Colonic mucosa (tissue), 4 donors: ENCODE measurements at regions not wholly inside any gene's neighbourhood (a gene's known extent, or its start where the extent isn't known, plus 50 kb on each side); places are given as distances from the start of the nearest gene placed in this dataset.

Source experiments
- DNase-seq: peaks from one replicate; pipeline ENCODE4 v3.0.0-alpha.2; 2020
- H3K27ac ChIP-seq: fragments of 200-600 bp; one replicate; pipeline ENCODE4 v1.8.0; 2021
- H3K27me3 ChIP-seq: fragments of 200-600 bp; one replicate; pipeline ENCODE4 v1.8.0; 2021
- H3K36me3 ChIP-seq: fragments of 200-600 bp; one replicate; pipeline ENCODE4 v1.8.0; 2021
- H3K4me1 ChIP-seq: fragments of 200-600 bp; one replicate; pipeline ENCODE4 v1.8.0; 2021; ENCODE audit warnings: mild to moderate bottlenecking
- H3K4me3 ChIP-seq: fragments of 200-600 bp; one replicate; pipeline ENCODE4 v1.8.0; 2021
- H3K9ac ChIP-seq, 2 donors: one replicate each; pipeline ENCODE4 v1.7.0; 2013; ENCODE audit warnings: control low read depth in 2 of 2, low read depth in 2 of 2, low read length in 2 of 2
- H3K9me3 ChIP-seq: fragments of 200-600 bp; one replicate; pipeline ENCODE4 v1.8.0; 2021
- CTCF ChIP-seq: fragments of 200-600 bp; IDR thresholded peaks from one replicate; pipeline ENCODE4 v1.8.0; 2022; ENCODE audit warnings: antibody characterized with exemption, mild to moderate bottlenecking
- intact Hi-C: fragments of 100-400 bp; cut with DNase I; formaldehyde crosslinking; loops from one replicate; pipeline ENCODE4 v1.14.1; 2022
- donor health status: healthy.
- donor health status: DM: no; HTN: no; CAD: no.
- donor health status: DM: no; HTN: no; CAD: no.

- no peaks in the 10 kb centered on the region for H3K4me1 ChIP-seq
- no peak for TF ChIP-seq CTCF
- intact Hi-C loops, result no loop called here
Observed at GRCh38 chr18:71250191-71250590, 961.3 kb downstream of the SOCS6 start.

GRCh38 chr18:71249791-71250190 lies 960.9 kb downstream of the SOCS6 start:
- intact Hi-C loops, result no loop called here
- Histone ChIP-seq H3K27me3 (no peaks in the 10 kb centered on the region), H3K9me3 (no peaks in the 10 kb centered on the region), H3K27ac (no peak overlapping the region), H3K36me3 (no peaks in the 10 kb centered on the region), H3K9ac (no peak overlapping the region), H3K4me3 (no peak overlapping the region), H3K4me1 (no peaks in the 10 kb centered on the region)
- no peak for DNase-seq
- TF ChIP-seq CTCF, result no peak

More at GRCh38 chr18:71250191-71250590, 961.3 kb downstream of the SOCS6 start:
- Histone ChIP-seq H3K9me3 (no peaks in the 10 kb centered on the region), H3K36me3 (no peaks in the 10 kb centered on the region), H3K4me3 (no peak overlapping the region), H3K9ac (no peak overlapping the region), H3K27ac (no peak overlapping the region), H3K27me3 (no peaks in the 10 kb centered on the region)
- DNase-seq, result no peak

GRCh38 chr18:71242981-71243380 lies 954.1 kb downstream of the SOCS6 start:
- Histone ChIP-seq H3K4me3 (no peak overlapping the region), H3K27me3 (no peaks in the 10 kb centered on the region), H3K9me3 (no peaks in the 10 kb centered on the region), H3K4me1 (no peaks in the 10 kb centered on the region), H3K9ac (no peak overlapping the region), H3K36me3 (no peaks in the 10 kb centered on the region), H3K27ac (no peak overlapping the region)
- no peak for DNase-seq
- intact Hi-C loops, result no loop called here
- no peak for TF ChIP-seq CTCF

- H3K9ac ChIP-seq, result no peak overlapping the region
- no peaks in the 10 kb centered on the region for H3K27me3 ChIP-seq
- H3K27ac ChIP-seq, result no peak overlapping the region
- no peak for DNase-seq
- TF ChIP-seq CTCF, result no peak
- intact Hi-C loops, result no loop called here
- H3K4me1 ChIP-seq, result no peaks in the 10 kb centered on the region
- no peak overlapping the region for H3K4me3 ChIP-seq
- no peaks in the 10 kb centered on the region for H3K9me3 ChIP-seq
- H3K36me3 ChIP-seq, result no peaks in the 10 kb centered on the region
Observed at GRCh38 chr18:71238974-71239624, 950.3 kb downstream of the SOCS6 start.

GRCh38 chr18:71237641-71238040 lies 948.8 kb downstream of the SOCS6 start:
- Histone ChIP-seq H3K4me1 (no peaks in the 10 kb centered on the region), H3K36me3 (no peaks in the 10 kb centered on the region), H3K9ac (no peak overlapping the region), H3K27me3 (no peaks in the 10 kb centered on the region), H3K27ac (no peak overlapping the region), H3K9me3 (no peaks in the 10 kb centered on the region), H3K4me3 (no peak overlapping the region)
- intact Hi-C loops, result no loop called here
- TF ChIP-seq CTCF, result no peak
- DNase-seq, result no peak
